Inflammatory macrophage treated with lipopolysaccharide for 4 hours (primary cell): ENCODE measurements at regions not wholly inside any gene's neighbourhood (a gene's known extent, or its start where the extent isn't known, plus 50 kb on each side); places are given as distances from the start of the nearest gene placed in this dataset.
"Not testable (repeated sequence)": the region's sequence is repeated elsewhere in the genome, so short reads cannot be mapped to it uniquely, and the experiment has no call there.

Experiments used
- DNase-seq: peaks from one replicate; pipeline ENCODE4 v3.0.0-alpha.2; 2020

DNA sequence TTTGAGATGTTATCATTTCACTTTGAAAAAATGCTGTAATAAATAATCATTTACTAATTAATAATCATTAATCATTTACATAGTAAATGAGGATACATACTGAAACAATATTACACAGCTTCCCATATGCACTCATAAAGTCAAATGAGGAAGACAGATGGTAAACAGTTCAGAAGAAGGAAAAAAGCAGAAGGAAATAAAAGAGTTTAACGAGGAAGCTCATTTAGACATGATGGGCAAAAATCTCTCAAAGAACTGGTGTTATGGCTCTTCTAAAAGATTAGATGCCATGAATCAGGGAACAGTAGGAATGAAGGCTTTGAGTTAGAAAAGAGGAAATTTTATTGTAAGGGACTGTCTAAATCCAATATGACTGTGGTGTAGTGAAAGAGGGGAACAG is 347.6 kb downstream of the PTPRC start:
- DNase-seq: peak; percentile 13

DNA sequence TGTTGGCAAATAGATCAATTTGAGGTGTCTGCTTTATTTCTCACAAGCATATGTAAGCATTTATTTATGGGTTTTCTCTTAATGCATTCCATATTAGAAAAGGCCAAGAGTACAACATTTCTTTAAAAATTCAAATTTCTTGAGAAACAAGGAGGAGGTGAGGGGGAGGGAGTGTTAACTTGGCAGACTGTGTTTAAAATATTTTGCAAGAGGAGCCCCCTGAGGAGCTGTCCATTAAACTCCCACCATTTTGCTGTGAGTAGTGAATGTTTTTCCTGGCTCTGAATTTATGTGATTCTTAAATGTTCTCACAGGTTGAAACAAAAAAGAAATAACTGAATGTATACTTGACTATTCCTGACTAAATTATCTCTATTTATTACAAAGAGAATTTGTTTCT is 363.8 kb downstream of the PTPRC start:
- DNase-seq: no peak

DNA sequence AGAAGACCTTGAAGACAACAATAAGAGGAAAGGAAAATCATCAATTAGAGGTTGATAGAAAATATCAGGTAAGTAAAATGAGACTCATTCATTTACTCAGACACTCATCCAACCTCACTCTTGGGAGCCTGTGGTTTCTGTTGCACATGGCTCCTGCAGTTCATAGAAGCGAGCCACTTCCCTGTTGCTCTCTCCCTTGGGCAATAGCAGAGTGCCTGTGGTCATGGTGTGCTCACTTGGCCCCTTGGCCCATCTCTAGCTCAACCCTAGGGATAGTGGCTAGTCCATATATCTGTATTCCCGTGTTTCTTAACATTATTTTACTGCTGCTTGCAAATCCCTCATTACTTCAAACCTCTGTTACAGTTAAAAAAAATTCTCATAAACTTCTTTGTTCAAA is 368.6 kb downstream of the PTPRC start:
- peak; percentile 53 for DNase-seq

- no peak for DNase-seq
Observed at GRCh38 chr1:199009447-199009846, 370.6 kb downstream of the PTPRC start.

DNA sequence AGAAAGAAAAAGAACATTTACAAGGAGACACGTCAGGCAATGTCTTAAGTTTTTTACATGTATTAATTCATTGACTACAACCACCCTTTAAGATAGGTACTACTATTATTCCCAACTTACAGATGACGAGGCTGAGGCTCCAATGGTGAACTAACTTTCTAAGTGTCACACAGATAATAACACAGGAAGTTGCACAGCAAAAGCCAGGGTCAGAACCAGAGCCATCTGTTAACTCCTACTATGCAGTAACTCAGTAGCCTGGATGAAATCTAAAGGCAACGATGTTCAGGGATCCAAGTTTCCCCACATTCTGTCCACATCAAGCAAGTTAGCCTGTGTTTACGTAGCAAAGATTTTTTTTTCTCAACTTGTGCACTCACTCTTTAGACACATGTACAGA is 371.7 kb downstream of the PTPRC start:
- DNase-seq: no peak

GRCh38 chr1:199010933-199011332 is 372.1 kb downstream of the PTPRC start:
- no peak for DNase-seq

DNA sequence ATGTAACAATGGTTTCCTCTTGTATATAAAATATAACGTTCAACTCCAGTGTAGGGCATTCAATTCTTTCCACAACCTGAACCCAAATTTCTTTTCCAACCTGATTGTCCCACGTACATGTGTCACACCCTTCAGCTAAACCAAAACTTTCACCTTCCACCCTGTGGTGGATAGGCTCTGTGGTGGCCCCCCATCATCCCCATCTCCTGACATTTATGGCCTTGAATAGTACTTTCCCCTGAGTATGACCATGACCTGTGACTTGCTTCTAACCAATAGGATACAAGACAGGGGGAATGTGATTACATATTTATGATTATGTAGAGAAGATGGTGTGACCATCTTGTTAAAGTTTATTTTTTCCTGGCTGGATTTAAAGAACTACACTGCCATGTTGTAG is 377.0 kb downstream of the PTPRC start:
- DNase-seq: no peak

GRCh38 chr1:199018471-199019135 is 379.8 kb downstream of the PTPRC start:
- no peak for DNase-seq

GRCh38 chr1:199020051-199020450 is 381.2 kb downstream of the PTPRC start:
- DNase-seq: no peak

- DNase-seq: no peak
Observed at GRCh38 chr1:199020904-199021303, 382.1 kb downstream of the PTPRC start.

GRCh38 chr1:199029401-199029800 is 390.6 kb downstream of the PTPRC start:
- no peak for DNase-seq

GRCh38 chr1:199029855-199030254 is 391.0 kb downstream of the PTPRC start:
- no peak for DNase-seq

- not testable (repeated sequence) for DNase-seq
Observed at GRCh38 chr1:199030541-199030940, 391.7 kb downstream of the PTPRC start.

DNA sequence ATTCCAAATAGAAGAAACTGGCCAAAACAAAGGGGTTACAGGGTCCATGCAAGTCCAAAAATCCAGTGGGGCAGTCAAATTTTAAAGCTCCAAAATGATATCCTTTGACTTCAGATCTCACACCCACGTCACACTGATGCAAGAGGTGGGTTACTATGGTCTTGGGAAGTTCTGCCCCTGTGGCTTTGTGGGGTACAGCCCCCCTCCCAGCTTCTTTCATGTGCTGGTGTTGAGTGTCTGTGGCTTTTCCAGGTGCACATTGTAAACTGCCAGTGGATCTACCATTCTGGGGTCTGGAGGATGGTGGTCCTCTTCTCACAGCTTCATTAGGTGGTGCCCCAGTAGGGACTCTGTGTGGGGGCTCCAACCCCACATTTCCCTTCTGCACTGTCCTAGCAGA is 392.3 kb downstream of the PTPRC start:
- DNase-seq: not testable (repeated sequence)

DNA sequence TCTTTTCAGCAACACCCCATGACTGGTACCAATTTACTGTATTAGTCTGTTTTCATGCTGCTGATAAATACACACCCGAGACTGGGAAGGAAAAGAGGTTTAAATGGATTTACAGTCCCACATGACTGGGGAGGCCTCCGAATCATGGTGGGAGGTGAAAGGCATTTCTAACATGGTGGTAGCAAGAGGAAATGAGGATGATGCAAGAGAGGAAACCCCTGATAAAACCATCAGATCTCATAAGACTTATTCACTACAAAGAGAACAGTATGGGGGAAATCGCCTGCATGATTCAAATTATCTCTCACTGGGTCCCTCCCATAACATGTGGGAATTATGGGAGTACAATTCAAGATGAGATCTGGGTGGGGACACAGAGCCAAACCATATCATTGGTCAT is 393.6 kb downstream of the PTPRC start:
- DNase-seq: peak; percentile 34

- no peak for DNase-seq
Observed at GRCh38 chr1:199033661-199034060, 394.8 kb downstream of the PTPRC start.

DNA sequence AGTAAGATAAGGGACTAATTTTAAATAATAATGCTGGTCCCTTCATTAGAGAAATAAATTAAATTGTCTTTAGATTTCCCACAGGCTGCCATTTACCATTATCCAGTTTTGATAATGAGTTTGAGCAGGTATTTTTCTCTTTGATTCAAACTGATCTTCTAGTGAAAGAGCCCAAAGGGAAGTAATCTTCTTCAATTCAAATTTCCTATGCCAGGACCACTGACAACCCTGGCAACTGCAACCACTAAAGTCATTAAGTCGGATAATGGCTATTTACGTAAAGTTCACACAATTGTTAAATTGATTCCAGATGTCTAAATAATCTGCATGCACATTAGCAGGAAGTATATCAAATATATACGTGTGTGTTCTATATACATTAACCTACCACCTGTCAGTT is 399.3 kb downstream of the PTPRC start:
- DNase-seq: no peak

DNA sequence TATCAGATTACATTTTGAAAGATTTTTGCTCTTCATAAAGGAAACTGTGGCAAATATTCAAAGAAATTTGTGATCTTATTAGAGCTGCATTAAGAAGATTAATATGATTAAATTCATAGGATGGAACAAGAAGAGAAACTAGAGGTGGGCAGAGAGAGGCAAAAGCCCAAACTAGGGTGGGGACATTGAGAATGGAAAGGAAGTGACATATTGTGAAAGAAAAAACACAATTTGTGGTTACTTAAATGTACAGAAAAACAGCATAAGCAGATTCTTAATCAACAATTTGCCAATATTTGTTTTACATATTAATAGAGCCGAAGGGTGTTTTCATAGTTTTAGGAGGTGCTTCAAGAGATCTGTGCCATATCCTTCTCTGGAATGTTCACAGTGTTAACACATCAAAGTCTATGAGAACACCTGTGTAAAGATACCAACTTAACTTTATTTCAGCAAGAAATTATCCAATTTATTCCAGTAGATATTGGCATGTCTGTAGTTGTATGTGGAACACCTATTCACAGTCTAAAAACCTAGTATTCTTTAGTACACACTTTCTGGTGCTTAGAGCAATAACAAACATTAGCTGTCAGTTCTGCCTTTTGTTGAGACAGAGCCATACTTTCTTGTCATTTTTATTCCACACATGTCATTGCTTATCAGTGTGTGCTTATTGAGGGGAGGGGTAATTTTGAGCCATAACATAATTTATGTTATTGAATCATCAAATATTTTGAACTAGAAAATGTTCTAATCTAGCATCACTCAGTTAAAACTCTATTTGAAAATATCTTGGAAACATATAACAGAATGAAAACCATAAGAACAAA is 401.5 kb downstream of the PTPRC start:
- peak; percentile 19 for DNase-seq

- no peak for DNase-seq
Observed at GRCh38 chr1:199041173-199041914, 402.5 kb downstream of the PTPRC start.

DNA sequence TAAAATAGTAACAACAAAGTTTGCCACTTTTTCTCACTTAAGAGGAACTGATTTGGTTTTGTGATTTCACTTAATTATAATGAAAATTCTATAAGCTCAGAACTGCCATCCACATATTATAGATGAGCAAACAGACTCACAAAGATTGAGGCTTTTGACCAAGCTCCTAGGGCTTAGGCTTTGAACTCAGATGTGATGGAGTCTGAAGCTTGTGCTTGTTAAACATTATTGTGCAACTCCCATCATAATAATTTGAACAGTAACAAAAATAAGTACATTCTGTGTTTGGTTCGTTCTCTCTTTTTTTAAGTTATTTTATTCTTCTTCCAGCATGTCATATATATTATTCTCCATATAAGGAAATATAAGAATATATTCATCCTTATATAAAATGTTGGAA is 403.4 kb downstream of the PTPRC start:
- no peak for DNase-seq

- DNase-seq: no peak
Observed at GRCh38 chr1:199044191-199044590, 405.4 kb downstream of the PTPRC start.

- no peak for DNase-seq
Observed at GRCh38 chr1:199046618-199047017, 407.8 kb downstream of the PTPRC start.

- no peak for DNase-seq
Observed at GRCh38 chr1:199054694-199055093, 415.9 kb downstream of the PTPRC start.

DNA sequence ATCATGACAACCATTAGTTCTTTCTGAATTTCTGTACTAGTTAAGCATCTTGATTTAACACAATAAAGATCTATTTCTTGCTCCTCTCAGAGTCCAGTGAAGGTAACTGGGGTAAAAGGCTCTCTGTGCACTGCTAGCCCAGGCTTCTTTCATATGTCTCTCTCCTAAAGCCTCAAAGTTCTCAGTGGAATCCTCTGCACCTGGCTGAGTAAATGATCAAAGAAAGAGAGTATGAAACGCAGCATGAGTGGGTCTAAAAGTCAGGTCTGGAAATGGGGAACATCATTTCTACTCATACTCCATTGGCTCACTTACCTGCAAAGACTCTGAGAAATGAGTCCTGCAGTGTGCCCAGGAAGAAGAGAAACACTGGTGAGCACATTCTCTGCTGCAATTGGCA is 418.5 kb downstream of the PTPRC start:
- DNase-seq: no peak
